ENCODE measurements at regions not wholly inside any gene's neighbourhood (a gene's known extent, or its start where the extent isn't known, plus 50 kb on each side); places are given as distances from the start of the nearest gene placed in this dataset.

DNA sequence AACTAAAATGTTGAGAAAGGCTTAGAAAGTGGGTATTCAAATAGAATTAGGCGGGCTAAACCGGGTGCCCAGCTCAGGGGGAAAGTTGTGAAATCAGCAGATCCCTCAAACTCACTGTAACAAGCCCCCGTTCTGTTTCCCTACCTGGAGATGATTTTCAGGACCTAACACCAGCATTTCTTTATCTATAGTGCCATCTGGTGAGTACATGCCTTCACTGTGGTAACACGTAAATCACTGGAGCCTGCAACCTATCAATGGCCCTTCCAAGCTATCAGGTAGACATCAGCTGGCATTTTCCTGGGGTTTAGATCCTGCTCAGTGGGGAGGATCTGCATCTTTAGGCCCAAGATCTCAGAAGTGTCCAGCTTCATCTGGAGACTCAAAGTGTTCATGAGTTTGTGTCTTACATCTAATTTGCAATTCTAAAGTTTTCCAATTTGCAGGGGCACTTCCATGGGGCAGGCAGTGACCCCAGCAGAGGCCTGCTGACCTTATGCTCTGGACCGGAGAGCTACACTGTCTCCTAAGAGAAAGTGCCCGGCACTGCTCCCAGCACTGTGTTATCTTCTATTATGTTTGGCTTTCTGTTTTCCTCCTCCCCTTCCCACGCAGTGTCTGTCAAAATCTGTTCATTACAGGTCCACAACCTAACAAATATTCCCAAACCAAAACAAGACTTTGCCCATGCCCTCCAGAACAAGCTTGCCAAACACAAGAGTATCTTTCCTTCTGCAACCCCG, 132.5 kb downstream of the LSM5 start:
- no peak overlapping the region for H3K4me3 Mint-ChIP-seq (ENCODE audit: low read depth, unreplicated experiment)
- no peaks in the 10 kb centered on the region for H3K4me1 Mint-ChIP-seq (ENCODE audit: low read depth, unreplicated experiment)
- H3K36me3 Mint-ChIP-seq (ENCODE audit: insufficient read depth, unreplicated experiment), result no peaks in the 10 kb centered on the region
- DNase-seq, result no peak
- H3K9me3 Mint-ChIP-seq (ENCODE audit: low read depth, unreplicated experiment), result no peaks in the 10 kb centered on the region
- CTCF ChIA-PET, result interaction anchor here (0.7 to 2.1 kb wide), 3 partner anchors 10 to 1091 kb away, joined by 3 to 17 read pairs (median 4); no protein-coding TSS in a partner anchor
- TF ChIP-seq, protein P1, sequence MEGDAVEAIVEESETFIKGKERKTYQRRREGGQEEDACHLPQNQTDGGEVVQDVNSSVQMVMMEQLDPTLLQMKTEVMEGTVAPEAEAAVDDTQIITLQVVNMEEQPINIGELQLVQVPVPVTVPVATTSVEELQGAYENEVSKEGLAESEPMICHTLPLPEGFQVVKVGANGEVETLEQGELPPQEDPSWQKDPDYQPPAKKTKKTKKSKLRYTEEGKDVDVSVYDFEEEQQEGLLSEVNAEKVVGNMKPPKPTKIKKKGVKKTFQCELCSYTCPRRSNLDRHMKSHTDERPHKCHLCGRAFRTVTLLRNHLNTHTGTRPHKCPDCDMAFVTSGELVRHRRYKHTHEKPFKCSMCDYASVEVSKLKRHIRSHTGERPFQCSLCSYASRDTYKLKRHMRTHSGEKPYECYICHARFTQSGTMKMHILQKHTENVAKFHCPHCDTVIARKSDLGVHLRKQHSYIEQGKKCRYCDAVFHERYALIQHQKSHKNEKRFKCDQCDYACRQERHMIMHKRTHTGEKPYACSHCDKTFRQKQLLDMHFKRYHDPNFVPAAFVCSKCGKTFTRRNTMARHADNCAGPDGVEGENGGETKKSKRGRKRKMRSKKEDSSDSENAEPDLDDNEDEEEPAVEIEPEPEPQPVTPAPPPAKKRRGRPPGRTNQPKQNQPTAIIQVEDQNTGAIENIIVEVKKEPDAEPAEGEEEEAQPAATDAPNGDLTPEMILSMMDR (IDR thresholded peaks at IDR 0.05; ENCODE audit: unreplicated experiment), result peak; percentile 36
- no TSS peak for BruUV-seq (replicated peaks)
- H3K27me3 Mint-ChIP-seq (ENCODE audit: unreplicated experiment), result peaks cover 94% of the 10 kb centered on the region
- H3K27ac Mint-ChIP-seq (ENCODE audit: unreplicated experiment), result no peak overlapping the region
- intact Hi-C loops (cut with micrococcal nuclease; ENCODE audit: unreplicated experiment), result loop anchor here (2.0 to 5.0 kb wide), 2 partner anchors 120 to 147 kb away; no protein-coding TSS in a partner anchor

DNA sequence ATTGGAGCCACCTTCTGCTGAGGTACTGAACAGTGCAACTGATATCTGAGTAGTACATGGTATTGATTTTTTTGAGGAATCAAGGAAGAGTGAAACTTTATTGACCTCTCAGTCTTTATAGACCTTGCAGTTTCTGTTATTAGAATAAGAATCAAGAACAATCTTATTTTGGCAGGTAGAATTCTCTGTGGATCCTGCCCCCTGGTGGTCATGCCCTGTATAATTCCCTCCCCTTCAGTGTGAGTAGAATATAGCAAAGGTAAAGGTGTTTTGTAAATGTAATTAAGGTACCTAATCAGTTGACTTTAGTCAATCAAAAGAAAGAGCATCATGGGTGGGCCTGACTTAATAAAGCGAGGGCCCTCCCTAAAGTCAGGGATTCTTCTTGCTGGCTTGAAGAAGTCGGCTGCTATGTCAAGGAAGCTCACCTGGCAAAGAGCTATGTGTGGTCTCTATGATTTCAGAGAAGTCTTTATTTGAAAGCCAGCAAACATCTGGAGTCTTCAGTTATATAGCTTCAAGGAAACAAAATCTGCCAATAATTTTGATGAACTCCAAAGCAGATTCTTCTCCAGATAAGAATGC, 142.8 kb downstream of the LSM5 start:
- Mint-ChIP-seq H3K4me1 (ENCODE audit: low read depth, unreplicated experiment) (no peaks in the 10 kb centered on the region), H3K9me3 (ENCODE audit: low read depth, unreplicated experiment) (no peaks in the 10 kb centered on the region), H3K36me3 (ENCODE audit: insufficient read depth, unreplicated experiment) (no peaks in the 10 kb centered on the region), H3K4me3 (ENCODE audit: low read depth, unreplicated experiment) (no peak overlapping the region), H3K27me3 (ENCODE audit: unreplicated experiment) (peaks cover 59% of the 10 kb centered on the region), H3K27ac (ENCODE audit: unreplicated experiment) (no peak overlapping the region)
- intact Hi-C loops (cut with micrococcal nuclease; ENCODE audit: unreplicated experiment), result loop anchor here (2.0 to 5.0 kb wide), 2 partner anchors 137 to 605 kb away; no protein-coding TSS in a partner anchor
- peak; percentile 67 for DNase-seq
- CTCF ChIA-PET, result interaction anchor here (0.7 to 1.8 kb wide), 7 partner anchors 8 to 225 kb away, joined by 3 to 13 read pairs (median 4); no protein-coding TSS in a partner anchor
- TF ChIP-seq, protein P1 (IDR thresholded peaks at IDR 0.05; ENCODE audit: unreplicated experiment), result peak; percentile 88
- BruUV-seq (replicated peaks), result no TSS peak

DNA sequence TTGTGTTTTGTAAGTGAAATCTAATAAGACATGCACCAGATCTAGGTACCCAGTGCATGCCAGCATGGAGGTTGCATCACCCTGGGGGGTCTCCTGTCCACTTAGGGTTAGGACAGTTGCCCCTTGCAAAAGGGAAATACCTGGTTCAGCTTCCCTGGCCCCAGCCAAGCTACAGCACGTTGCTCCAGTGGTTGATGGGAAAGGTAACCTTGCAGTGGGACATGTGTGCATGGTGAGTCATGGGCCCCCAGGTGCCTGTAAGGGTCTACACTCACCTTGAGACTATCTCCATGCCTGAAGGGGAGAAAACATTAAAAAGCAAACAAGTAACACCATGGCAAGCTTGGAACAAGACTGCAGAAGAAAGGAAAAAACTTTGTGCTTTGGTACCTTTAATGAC, 143.9 kb downstream of the LSM5 start:
- Mint-ChIP-seq H3K27ac (ENCODE audit: unreplicated experiment) (no peak overlapping the region), H3K4me3 (ENCODE audit: low read depth, unreplicated experiment) (no peak overlapping the region), H3K27me3 (ENCODE audit: unreplicated experiment) (peaks cover 59% of the 10 kb centered on the region), H3K4me1 (ENCODE audit: low read depth, unreplicated experiment) (no peaks in the 10 kb centered on the region), H3K36me3 (ENCODE audit: insufficient read depth, unreplicated experiment) (no peaks in the 10 kb centered on the region), H3K9me3 (ENCODE audit: low read depth, unreplicated experiment) (no peaks in the 10 kb centered on the region)
- DNase-seq, result no peak
- intact Hi-C loops (cut with micrococcal nuclease; ENCODE audit: unreplicated experiment), result loop anchor here (2.0 to 5.0 kb wide), 2 partner anchors 135 to 604 kb away; no protein-coding TSS in a partner anchor
- CTCF ChIA-PET, result no interaction called here
- TF ChIP-seq, protein P1 (IDR thresholded peaks at IDR 0.05; ENCODE audit: unreplicated experiment), result no peak
- BruUV-seq (replicated peaks), result no TSS peak

DNA sequence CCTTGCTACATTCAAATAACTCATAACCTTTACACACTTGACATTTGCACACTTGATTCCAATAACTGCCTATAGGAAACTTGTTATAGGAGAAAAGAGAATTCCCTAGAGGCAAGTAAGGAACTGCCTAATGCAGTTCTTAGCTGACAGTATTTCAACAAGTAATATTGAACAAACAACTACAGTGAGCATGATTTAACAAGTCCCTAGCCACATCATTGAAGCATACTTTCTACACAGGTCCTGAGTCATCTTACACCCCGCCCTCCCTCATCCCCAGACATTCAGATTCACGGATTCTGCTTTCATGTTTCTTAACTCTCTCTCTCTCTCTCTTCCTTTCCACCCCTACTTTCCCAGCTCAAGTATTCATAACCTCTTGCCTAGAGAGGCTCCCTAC, 153.5 kb downstream of the LSM5 start:
- Mint-ChIP-seq H3K27ac (ENCODE audit: unreplicated experiment) (no peak overlapping the region), H3K27me3 (ENCODE audit: unreplicated experiment) (peaks cover 65% of the 10 kb centered on the region), H3K36me3 (ENCODE audit: insufficient read depth, unreplicated experiment) (no peaks in the 10 kb centered on the region), H3K4me1 (ENCODE audit: low read depth, unreplicated experiment) (no peaks in the 10 kb centered on the region), H3K4me3 (ENCODE audit: low read depth, unreplicated experiment) (no peak overlapping the region), H3K9me3 (ENCODE audit: low read depth, unreplicated experiment) (peaks cover 3% of the 10 kb centered on the region)
- no TSS peak for BruUV-seq (replicated peaks)
- TF ChIP-seq, protein P1 (IDR thresholded peaks at IDR 0.05; ENCODE audit: unreplicated experiment), result no peak
- no peak for DNase-seq
- CTCF ChIA-PET, result no interaction called here
- intact Hi-C loops (cut with micrococcal nuclease; ENCODE audit: unreplicated experiment), result no loop called here
